ENCODE measurements at regions not wholly inside any gene's neighbourhood (a gene's known extent, or its start where the extent isn't known, plus 50 kb on each side); places are given as distances from the start of the nearest gene placed in this dataset.

- Mint-ChIP-seq H3K9me3 (no peaks in the 10 kb centered on the region), H3K4me1 (no peaks in the 10 kb centered on the region), H3K27ac (ENCODE audit: unreplicated experiment) (no peak overlapping the region), H3K27me3 (ENCODE audit: low read depth) (no peaks in the 10 kb centered on the region), H3K4me3 (no peak overlapping the region), H3K36me3 (ENCODE audit: low read depth) (no peaks in the 10 kb centered on the region)
- TF ChIP-seq CTCF (conservative IDR thresholded peaks at IDR 0.05), result no peak
- DNase-seq (ENCODE audit: low read depth, low spot score), result no peak
Measured at GRCh38 chr6:55974688-55975087, 99.3 kb upstream of the BMP5 start.

- no peaks in the 10 kb centered on the region for H3K27me3 Mint-ChIP-seq (ENCODE audit: low read depth)
- H3K4me3 Mint-ChIP-seq, result no peak overlapping the region
- H3K36me3 Mint-ChIP-seq (ENCODE audit: low read depth), result no peaks in the 10 kb centered on the region
- H3K9me3 Mint-ChIP-seq, result no peaks in the 10 kb centered on the region
- H3K4me1 Mint-ChIP-seq, result no peaks in the 10 kb centered on the region
- no peak for TF ChIP-seq CTCF (conservative IDR thresholded peaks at IDR 0.05)
- DNase-seq (ENCODE audit: low read depth, low spot score), result no peak
- no peak overlapping the region for H3K27ac Mint-ChIP-seq (ENCODE audit: unreplicated experiment)
Measured at GRCh38 chr6:55972091-55972490, 96.7 kb upstream of the BMP5 start.

- DNase-seq (ENCODE audit: low read depth, low spot score), result no peak
- Mint-ChIP-seq H3K4me1 (no peaks in the 10 kb centered on the region), H3K4me3 (no peak overlapping the region), H3K36me3 (ENCODE audit: low read depth) (no peaks in the 10 kb centered on the region), H3K27ac (ENCODE audit: unreplicated experiment) (no peak overlapping the region), H3K9me3 (no peaks in the 10 kb centered on the region), H3K27me3 (ENCODE audit: low read depth) (no peaks in the 10 kb centered on the region)
- TF ChIP-seq CTCF (conservative IDR thresholded peaks at IDR 0.05), result no peak
Measured at GRCh38 chr6:55969526-55969925, 94.1 kb upstream of the BMP5 start.

- no peak overlapping the region for H3K27ac Mint-ChIP-seq (ENCODE audit: unreplicated experiment)
- H3K36me3 Mint-ChIP-seq (ENCODE audit: low read depth), result no peaks in the 10 kb centered on the region
- no peaks in the 10 kb centered on the region for H3K27me3 Mint-ChIP-seq (ENCODE audit: low read depth)
- no peaks in the 10 kb centered on the region for H3K4me1 Mint-ChIP-seq
- H3K4me3 Mint-ChIP-seq, result no peak overlapping the region
- no peaks in the 10 kb centered on the region for H3K9me3 Mint-ChIP-seq
- no peak for TF ChIP-seq CTCF (conservative IDR thresholded peaks at IDR 0.05)
- DNase-seq (ENCODE audit: low read depth, low spot score), result no peak
Measured at GRCh38 chr6:55968926-55969325, 93.5 kb upstream of the BMP5 start.

- no peak for TF ChIP-seq CTCF (conservative IDR thresholded peaks at IDR 0.05)
- no peak overlapping the region for H3K27ac Mint-ChIP-seq (ENCODE audit: unreplicated experiment)
- DNase-seq (ENCODE audit: low read depth, low spot score), result no peak
- H3K9me3 Mint-ChIP-seq, result no peaks in the 10 kb centered on the region
- H3K4me1 Mint-ChIP-seq, result no peaks in the 10 kb centered on the region
- H3K4me3 Mint-ChIP-seq, result no peak overlapping the region
- H3K36me3 Mint-ChIP-seq (ENCODE audit: low read depth), result no peaks in the 10 kb centered on the region
- H3K27me3 Mint-ChIP-seq (ENCODE audit: low read depth), result no peaks in the 10 kb centered on the region
Measured at GRCh38 chr6:55964136-55964535, 88.7 kb upstream of the BMP5 start.

- H3K9me3 Mint-ChIP-seq, result no peaks in the 10 kb centered on the region
- peak; percentile 49 for TF ChIP-seq CTCF (conservative IDR thresholded peaks at IDR 0.05)
- no peak for DNase-seq (ENCODE audit: low read depth, low spot score)
- H3K4me3 Mint-ChIP-seq, result no peak overlapping the region
- H3K27me3 Mint-ChIP-seq (ENCODE audit: low read depth), result no peaks in the 10 kb centered on the region
- H3K27ac Mint-ChIP-seq (ENCODE audit: unreplicated experiment), result no peak overlapping the region
- no peaks in the 10 kb centered on the region for H3K36me3 Mint-ChIP-seq (ENCODE audit: low read depth)
- H3K4me1 Mint-ChIP-seq, result no peaks in the 10 kb centered on the region
Measured at GRCh38 chr6:55963301-55963700, 87.9 kb upstream of the BMP5 start.
